M059J (cell line): ENCODE measurements at regions not wholly inside any gene's neighbourhood (a gene's known extent, or its start where the extent isn't known, plus 50 kb on each side); places are given as distances from the start of the nearest gene placed in this dataset.
"Not testable (repeated sequence)": the region's sequence is repeated elsewhere in the genome, so short reads cannot be mapped to it uniquely, and the experiment has no call there.

Experiments
- DNase-seq: peaks from one replicate; pipeline ENCODE4 v3.0.0-alpha.2; 2012; ENCODE audit warnings: low read depth

DNA sequence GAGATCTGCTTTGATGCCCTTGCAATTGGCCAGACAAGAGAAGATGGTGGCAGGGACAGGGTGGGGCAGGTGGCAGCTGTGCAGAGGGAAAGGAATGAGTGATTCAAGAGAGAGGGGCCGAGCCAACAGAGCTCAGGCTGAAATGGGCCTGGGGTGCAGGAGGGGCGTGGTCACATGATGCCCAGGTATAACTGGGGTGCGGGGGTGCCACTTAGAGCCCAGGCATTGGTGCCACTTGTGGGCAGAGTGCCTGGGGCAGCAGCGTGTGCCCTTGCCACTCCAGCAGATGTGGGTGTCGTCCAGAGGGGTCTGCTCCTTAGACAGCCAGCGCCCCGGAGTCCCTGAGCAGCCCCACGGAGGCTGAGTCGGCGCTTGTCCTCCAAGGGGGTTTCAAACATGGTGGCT, 88.7 kb downstream of the PLXNA1 start:
- DNase-seq, result no peak

DNA sequence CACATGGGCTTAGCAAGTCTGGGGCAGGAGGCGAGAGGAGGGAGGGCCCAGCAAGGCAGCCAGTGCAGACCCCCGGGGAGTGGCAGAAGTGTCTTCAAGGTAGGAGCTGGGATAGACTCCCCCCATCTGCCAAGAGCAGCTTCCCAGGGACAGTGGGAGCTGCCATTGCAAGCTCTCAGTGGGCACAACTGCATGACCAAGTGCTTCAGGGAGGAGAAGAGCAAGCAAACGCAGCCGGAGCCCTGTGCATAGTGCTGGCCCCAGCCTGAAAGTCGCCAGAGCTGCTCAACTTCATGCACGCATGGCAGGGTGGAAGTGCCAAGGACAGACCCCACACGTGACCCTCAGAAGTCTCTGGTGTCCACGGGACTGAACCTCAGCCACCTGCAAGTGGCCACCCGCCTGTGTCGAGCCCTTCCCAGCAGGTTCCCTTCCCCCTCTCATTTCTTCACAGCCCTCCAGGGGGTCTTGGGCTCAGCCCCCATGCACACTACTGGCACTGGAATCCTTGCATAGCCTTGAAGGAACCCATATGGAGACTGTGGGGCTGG, 89.4 kb downstream of the PLXNA1 start:
- no peak for DNase-seq

DNA sequence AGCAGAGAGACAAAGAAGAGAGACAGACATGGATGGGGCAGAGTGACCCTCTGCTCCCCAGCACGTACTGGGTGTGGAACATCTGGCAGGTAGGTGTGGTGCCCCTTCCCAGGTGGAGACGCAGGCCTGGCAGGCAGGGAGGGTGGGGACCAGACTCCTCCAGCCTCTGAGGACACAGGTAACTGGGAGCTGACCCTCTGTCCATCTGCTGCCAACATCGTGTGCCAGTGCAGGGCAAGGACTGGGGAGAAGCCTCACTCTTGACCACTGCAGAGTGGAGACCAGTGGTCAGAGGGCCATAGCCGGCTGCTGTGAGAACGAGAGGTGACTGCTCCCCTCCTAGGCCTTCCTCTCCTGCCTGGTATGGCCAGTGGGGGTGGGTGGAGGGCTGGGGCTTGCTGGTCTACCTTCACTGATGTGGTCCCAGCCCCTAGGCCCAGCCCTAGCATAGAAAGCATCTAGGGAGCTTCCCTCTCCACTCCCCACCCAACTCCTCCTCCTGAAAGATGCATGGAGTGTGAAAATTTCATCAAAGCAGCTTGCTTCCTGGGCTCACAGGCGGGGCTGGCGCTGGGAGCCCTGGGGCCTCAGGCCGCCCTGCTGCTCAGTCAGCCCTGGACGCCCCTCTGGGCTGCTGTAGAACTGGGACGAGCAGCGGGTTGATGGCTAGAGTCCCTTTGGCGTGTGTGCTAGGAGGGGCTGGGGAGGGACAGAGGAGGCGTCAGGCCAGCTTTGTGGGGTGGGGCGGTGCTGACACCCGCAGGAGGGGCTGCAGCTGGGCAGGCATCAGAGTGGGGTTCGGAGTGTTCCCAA, 90.3 kb downstream of the PLXNA1 start:
- DNase-seq, result no peak

DNA sequence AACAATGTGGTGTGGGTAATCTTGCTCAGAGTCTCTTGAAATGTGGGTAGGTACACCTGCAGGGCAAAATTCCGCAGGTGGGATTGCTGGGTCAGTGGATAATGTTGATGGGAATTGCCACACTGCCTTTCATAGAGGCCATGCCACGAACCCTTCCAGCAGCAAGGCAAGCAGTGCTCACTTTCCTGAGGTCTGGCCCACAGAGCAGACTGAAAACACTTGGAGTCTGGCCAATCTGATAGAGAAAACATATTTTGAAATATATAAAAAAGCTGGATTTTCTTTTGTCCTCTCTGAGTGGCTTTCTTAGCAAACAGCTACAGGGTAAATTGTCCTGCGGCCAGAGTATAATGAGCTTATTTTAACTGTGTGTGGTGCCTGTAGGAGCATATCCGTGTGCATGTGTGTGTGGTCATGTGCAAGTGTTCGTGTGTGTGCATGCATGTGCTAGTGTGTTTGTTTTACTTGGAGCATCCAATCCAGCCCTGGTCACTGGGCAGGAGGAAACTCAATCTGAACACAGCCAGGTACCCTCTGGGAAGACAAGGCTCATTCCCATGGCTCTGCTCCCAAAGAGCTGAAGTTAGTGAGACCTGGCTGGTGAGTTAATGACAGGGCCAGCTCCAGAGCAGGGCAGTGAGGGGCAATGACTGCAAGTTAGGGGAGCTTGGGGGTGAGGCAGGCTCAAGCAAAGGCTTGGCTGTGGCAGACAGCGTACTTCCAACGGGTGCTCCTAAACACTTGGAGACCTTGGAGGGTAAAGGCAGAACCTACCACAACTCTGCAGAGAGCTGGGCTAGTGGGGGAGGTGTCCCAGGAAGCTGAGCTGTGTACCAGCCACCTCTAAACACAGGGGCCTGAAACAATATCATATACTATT, 91.3 kb downstream of the PLXNA1 start:
- DNase-seq, result peak; percentile 21

DNA sequence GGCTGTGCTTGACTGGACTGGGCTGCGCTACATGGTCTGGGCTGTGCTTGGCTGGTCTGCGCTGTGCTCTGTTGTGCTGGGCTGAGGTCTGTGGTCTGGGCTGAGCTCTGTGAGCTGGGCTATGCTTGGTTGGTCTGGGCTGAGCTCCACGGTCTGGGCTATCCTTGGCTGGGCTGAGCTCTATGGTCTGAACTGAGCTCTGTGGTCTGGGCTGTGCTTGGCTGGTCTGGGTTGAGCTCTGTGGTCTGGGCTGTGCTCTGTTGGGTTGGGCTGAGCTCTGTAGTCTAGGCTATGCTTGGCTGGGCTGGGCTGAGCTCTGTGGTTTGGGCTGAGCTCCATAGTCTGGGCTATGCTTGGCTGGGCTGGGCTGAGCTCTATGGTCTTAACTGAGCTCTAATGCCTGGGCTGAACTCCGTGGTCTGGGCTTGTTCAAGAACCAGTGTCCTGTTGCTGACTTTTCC, 92.0 kb downstream of the PLXNA1 start:
- peak; percentile 91 for DNase-seq

DNA sequence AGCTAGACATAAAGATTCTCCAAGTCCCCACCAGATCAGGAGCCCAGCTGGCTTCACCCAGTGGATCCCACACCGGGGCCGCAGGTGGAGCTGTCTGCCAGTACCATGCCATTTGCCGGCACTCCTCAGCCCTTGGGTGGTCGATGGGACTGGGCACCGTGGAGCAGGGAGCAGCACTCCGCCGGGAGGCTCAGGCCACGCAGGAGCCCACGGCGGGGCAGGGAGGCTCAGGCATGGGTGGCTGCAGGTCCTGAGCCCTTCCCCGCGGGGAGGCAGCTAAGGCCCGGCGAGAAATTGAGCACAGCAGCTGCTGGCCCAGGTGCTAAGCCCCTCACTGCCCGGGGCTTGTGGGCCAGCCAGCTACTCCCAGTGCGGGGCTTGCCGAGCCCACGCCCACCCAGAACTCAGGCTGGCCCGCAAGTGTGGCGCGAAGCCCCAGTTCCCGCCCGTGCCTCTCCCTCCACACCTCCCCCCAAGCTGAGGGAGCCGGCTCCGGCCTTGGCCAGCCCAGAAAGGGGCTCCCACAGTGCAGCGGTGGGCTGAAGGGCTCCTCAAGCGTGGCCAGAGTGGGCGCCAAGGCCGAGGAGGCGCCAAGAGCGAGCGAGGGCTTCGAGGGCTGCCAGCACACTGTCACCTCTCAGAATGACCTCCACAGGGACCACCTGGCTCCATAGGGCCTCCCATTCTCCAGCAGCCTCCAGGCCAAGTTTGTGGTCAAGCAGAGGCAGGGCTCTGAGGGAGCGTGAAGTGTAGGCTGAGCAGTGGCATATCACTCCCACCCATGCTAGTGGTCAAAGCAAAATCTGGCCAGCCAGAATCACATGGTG, 93.5 kb downstream of the PLXNA1 start:
- not testable (repeated sequence) for DNase-seq

DNA sequence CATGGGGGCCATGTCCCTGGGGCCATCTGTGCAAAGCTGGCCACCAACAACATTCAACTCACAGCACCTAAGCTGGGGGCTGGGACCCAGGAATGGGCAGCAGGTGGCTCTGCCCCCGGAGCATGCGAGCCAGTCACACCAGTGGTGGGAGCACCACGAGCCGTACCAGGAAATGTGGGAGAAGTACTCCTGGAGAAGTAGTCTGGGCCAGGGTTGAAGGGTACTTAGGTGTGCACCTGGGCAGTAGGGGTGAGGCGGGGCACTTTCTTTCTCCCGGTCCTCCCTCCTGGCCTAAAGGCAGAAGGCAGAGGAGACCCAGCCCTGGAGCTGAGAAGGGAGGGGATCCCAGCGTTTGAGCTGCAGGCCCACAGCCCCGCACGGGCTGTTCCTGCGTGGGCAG, 94.2 kb downstream of the PLXNA1 start:
- DNase-seq, result no peak

DNA sequence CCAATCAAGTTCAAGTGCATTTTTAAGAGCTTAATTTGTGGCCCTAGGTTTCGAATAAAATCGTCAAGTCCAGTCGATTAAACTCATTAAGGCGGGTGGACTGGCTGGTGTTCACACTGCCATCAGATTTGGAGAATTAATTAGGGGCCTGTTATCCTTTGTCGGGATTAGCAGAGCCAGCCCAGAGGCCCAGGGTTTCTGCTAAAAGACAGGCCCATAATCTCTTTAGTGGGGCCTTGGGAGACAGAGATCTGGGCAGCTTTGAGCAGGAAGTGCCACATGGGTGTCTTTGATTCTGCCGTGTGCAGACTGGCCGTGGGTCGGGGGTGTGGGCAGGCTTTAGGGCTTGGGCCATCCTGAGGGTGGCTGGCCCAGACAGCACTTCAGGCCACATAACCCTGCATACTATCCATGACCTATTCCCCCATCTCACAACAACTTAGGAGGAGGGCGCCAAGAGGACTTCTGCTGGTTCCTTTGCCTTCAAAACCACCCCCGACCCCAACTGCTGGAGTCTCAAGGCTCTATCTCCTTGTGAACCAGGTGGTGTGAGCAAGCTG, 94.7 kb downstream of the PLXNA1 start:
- DNase-seq, result no peak

DNA sequence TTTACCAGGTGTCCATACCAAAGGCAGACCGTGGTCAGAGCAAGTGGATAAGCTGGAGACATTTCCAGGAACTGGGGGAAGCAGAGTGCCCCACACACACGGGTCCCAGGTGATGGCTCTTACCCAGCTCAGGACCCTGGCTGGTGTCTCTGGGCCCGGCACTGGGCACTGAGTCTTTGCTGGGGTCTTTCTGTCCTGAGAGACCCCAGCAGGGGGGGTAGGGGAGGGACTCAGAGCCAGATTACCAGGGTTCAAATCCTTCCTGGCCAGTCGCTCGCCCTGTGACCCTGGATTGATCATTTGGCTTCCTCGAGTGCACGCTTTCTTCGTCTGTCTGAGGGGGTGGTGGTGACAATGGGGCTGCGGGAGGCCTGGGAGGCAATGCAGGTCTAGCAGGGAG, 95.7 kb downstream of the PLXNA1 start:
- no peak for DNase-seq

DNA sequence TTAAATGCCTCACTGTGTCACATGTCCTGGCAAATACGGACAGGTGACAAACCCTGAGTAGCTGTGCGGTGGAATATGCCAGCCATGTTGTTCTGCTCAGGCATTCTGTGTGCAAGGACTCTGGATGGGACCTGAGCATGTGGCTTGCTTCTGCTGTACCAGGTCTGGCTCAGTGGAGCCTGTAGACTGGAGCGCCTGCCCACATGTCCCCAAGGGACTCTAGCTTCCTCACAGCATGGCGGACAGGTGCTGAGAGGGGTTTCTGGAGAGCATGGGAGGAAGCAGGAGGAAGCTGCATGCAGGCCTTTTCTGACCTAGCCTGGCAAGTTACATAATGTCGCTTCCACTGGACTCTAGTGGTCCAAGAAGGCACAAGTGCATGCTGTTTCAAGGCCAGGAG, 96.3 kb downstream of the PLXNA1 start:
- DNase-seq, result no peak

DNA sequence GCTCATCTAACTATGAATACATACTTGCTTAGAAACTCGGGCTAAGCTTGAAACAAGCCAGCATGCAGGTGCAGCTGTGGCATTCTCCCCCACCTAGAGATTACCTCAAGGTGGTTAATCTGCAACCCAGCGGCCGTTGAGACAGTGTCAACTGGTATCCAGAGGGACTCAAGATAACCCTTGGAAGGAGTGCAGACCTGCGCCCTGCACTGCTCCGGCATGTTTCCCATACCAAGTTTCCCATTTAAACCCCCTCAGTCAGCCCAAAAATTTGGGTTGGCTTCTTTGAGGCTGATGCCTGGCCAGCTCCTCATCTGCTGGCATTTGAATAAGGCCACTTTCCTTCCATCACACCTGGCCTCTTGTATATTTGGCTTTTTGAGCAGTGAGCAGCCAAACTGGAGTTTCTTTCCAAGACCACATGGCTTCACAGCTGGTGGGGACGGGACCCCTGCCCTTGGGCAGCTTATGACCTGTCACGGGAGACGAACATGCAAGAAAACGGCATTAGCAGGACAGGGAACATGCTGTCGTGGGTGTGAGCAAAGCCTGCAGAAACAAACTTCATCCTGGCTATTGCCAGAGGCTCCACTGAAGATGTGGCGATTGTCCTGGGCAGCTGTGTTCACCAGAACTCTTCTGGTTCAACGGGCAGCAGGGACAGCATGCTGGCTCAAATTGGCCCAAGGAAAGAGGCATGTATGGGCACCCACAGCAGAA, 98.2 kb downstream of the PLXNA1 start:
- no peak for DNase-seq

DNA sequence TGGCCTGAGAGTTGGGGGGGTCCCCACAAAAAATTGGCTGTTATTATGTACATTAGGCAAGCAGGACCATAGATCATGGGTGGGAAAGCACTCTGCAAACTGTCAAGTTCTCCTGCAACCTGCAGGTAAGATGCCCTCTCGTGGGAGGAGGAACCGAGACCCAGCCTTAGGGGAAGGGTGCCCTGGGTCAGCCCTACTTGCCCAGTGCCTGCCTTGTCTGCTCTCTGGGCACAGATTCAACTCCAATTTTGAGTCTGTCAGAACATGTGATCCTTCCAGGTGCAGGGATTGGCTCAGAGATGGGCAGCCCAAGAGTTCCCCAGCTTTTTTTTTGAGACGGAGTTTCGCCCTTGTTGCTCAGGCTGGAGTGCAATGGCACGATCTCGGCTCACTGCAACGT, 99.2 kb downstream of the PLXNA1 start:
- DNase-seq, result no peak

DNA sequence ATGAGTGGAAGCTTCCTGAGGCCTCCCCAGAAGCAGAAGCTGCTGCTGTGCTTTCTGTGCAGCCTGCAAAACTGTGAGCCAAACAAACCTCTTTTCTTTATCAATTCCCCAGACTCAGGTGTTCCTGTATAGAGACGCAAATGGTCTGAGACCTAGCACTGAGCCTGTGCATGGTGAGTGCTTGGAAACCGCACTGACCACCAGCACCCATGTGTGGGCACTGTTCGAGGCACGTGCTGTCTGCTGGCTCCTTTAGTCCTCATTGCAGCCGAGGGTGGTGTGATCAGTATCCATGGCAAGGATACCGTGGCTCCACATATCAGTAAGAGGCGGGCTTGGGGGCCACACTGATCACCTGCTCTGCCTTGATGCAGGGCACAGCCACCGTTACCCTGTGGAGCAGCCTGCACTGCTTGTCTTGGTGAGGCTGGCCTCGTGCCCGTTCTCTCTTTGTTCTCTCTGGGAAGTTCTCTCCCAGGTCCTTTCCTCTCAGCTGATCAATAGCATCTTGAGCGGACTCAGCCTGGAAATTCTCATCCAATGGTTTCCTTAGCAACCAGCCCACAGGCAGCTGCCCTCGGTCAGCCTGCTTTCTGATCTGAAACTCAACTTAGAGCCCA, 101.0 kb downstream of the PLXNA1 start:
- no peak for DNase-seq

DNA sequence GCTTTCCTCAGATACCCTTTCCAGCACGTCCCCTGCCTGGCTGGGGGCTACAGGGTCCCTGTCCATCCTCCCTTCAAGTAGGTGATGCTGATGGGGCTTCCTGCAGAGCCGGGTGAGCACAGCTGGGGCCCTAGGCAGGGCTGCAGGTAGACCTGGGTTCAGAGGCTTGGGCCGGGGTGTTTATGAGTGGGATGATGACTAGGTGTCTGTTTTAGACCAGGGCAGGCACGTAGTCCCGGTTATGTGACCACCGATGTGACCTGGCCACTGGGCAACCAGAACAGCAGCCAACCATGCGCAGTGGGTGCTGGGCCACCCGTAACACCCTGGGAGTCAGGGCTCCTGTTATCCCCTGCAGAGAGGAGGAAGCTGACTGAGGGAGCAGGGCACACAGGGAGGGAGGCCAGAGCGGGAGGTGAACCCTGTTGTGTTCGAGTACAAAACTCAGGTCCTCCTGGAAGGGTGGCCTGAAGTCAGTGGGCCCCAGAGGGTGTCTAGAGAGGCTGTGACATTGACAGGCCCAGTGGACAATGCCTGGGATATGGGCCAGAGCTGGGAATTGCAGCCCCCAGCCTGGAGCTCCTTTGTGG, 101.6 kb downstream of the PLXNA1 start:
- DNase-seq, result no peak

DNA sequence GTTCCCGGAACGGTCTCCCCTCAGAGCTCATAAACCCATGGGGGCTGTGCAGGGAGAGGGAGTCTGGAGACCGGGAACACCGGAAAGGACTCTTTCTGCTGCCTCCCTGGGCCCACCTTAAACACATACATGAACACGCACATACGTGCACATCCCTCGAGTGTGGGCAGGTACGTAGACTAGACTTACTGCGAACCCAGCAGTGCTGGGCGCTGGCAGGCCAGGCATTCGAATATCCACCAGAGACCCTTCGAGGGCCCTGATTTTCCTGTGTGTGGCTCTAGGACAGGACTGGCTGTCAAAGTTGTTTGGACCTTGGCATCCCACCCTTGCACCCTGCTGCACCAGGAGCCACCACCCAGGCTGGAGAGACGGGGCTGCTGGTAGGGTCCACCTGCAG, 102.7 kb downstream of the PLXNA1 start:
- no peak for DNase-seq

DNA sequence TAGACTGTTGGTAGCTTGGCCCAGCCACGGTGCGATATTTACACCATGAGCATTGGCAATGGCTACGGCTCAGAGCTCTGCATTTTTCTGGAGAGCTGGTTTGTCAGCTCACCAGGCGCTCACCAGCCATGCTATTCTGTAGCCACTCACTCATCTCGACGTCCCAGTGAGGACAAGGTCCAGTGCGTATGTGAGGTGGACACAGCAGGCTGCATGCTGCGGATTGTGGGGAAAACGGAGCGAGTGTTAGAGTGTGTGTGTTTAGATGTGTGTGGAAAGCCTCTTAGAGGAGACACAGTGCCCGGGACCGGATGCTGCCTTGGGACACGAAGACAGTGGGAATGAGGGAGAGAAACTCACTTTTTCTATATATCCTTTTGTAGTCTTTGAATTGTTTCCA, 103.7 kb downstream of the PLXNA1 start:
- not testable (repeated sequence) for DNase-seq

DNA sequence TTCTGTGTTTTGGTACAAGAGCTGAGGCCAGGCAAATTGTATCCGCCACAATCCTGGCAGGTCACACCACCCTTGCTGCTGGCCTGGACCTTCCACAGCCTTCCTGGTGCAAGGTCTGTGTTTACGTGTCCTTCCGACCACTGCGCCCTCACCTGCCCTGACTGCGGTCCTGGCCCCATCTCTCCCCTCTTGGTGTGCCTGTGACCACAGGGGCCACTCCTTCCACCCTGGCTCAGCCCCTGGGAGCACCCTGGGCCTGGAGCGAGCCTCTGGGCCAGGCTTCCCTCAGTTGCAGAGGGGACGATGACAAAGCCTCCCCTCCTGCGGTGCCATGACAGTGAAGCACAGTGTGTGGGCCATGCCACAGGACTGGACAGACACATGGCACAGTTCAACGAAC, 104.5 kb downstream of the PLXNA1 start:
- no peak for DNase-seq

DNA sequence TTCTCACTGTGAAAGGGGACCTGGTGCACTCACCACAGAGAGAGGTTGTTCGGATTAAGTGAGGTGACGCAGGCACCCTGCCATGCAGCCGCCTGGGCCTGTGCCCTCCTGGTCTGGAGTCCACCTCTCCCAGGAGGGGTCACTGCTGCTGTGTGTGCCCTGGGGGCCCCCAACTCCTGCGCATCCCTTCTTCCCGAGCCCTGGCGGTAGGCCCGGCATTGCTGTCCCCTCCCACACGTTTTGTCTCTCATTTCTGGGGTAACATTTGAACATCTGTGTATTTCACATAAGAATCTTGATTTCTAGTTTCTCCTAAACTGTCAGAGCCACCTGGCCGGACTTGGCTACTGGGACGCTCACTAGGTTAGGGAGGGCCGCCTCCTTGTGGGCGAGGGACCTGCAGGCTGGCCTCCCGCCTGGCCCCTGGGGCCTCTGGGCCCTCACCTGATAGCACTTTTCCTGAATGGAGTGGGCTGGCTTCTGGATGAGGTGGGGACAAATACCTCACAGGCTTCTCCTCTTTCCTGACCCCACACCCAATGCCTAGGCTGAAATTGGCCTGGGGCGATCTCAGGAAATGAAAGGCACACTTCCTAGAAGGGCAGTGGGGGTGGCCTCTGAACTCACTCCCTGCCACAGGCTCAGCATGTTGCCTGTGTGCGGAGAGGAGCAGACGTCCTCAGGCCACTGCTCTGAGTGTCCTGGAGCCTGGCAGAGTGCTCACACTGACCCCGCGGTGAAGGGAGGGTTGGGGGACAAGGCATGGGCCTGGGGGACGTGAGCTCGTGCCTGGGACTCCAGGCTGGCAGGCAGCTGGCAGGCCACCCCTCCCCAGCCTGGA, 104.2 kb upstream of the PRR23E start:
- DNase-seq, result no peak
